Activated CD4-positive, alpha-beta memory T cell treated with anti-CD3 and anti-CD28 coated beads for 36 hours (primary cell): ENCODE measurements at regions not wholly inside any gene's neighbourhood (a gene's known extent, or its start where the extent isn't known, plus 50 kb on each side); places are given as distances from the start of the nearest gene placed in this dataset.

Experiments
- CTCF ChIA-PET: fragments of 350-600 bp; sonication (Branson Sonifier 250); formaldehyde crosslinking; loops from one replicate; lab custom pipeline; 2021; ENCODE audit warnings: antibody characterized with exemption, inconsistent platforms; lab: Charles Lee
- POLR2A ChIA-PET: fragments of 350-600 bp; sonication (Branson Sonifier 250); formaldehyde crosslinking; loops from one replicate; lab custom pipeline; 2021; ENCODE audit warnings: antibody characterized with exemption; lab: Charles Lee
- DNase-seq: peaks from one replicate; pipeline ENCODE4 v3.0.0-alpha.2; 2020
- H3K27ac Mint-ChIP-seq: one replicate; pipeline ENCODE4 v1.8.0; 2021; ENCODE audit warnings: mixed read lengths
- H3K27me3 Mint-ChIP-seq: one replicate; pipeline ENCODE4 v1.8.0; 2021; ENCODE audit warnings: mixed read lengths
- H3K36me3 Mint-ChIP-seq: one replicate; pipeline ENCODE4 v1.8.0; 2021; ENCODE audit warnings: mixed read lengths
- H3K4me1 Mint-ChIP-seq: one replicate; pipeline ENCODE4 v1.8.0; 2021; ENCODE audit warnings: low read depth, mixed read lengths
- H3K4me3 Mint-ChIP-seq: one replicate; pipeline ENCODE4 v1.8.0; 2021; ENCODE audit warnings: mild to moderate bottlenecking, mixed read lengths
- H3K9me3 Mint-ChIP-seq: one replicate; pipeline ENCODE4 v1.8.0; 2021; ENCODE audit warnings: mixed read lengths
- intact Hi-C: fragments of 100-400 bp; cut with micrococcal nuclease; formaldehyde crosslinking; loops from one replicate; pipeline ENCODE4 v1.15.1; 2023

GRCh38 chr12:5187136-5187535 lies 143.5 kb downstream of the KCNA5 start:
- no peak for DNase-seq
- intact Hi-C loops, result no loop called here
- CTCF ChIA-PET, result no interaction called here
- Mint-ChIP-seq H3K4me3 (no peak overlapping the region), H3K4me1 (no peaks in the 10 kb centered on the region), H3K27ac (no peak overlapping the region), H3K9me3 (no peaks in the 10 kb centered on the region), H3K27me3 (peaks cover 4% of the 10 kb centered on the region), H3K36me3 (no peaks in the 10 kb centered on the region)
- POLR2A ChIA-PET, result no interaction called here

- no peaks in the 10 kb centered on the region for H3K9me3 Mint-ChIP-seq
- no peak overlapping the region for H3K4me3 Mint-ChIP-seq
- no peak overlapping the region for H3K27ac Mint-ChIP-seq
- peaks cover 4% of the 10 kb centered on the region for H3K27me3 Mint-ChIP-seq
- H3K4me1 Mint-ChIP-seq, result no peaks in the 10 kb centered on the region
- H3K36me3 Mint-ChIP-seq, result no peaks in the 10 kb centered on the region
- intact Hi-C loops, result no loop called here
- POLR2A ChIA-PET, result no interaction called here
- CTCF ChIA-PET, result no interaction called here
- DNase-seq, result no peak
Observed at GRCh38 chr12:5188472-5188871, 144.8 kb downstream of the KCNA5 start.

GRCh38 chr12:5189173-5189572 lies 145.5 kb downstream of the KCNA5 start:
- Mint-ChIP-seq H3K36me3 (no peaks in the 10 kb centered on the region), H3K27ac (no peak overlapping the region), H3K9me3 (no peaks in the 10 kb centered on the region), H3K4me3 (no peak overlapping the region), H3K4me1 (no peaks in the 10 kb centered on the region), H3K27me3 (peaks cover 4% of the 10 kb centered on the region)
- intact Hi-C loops, result no loop called here
- DNase-seq, result no peak
- CTCF ChIA-PET, result no interaction called here
- POLR2A ChIA-PET, result no interaction called here

- Mint-ChIP-seq H3K27me3 (no peaks in the 10 kb centered on the region), H3K27ac (no peak overlapping the region), H3K4me3 (no peak overlapping the region), H3K9me3 (no peaks in the 10 kb centered on the region), H3K36me3 (no peaks in the 10 kb centered on the region), H3K4me1 (no peaks in the 10 kb centered on the region)
- ChIA-PET POLR2A (no interaction called here), CTCF (no interaction called here)
- intact Hi-C loops, result no loop called here
- DNase-seq, result no peak
Observed at GRCh38 chr12:5191803-5192538, 148.3 kb downstream of the KCNA5 start.

- Mint-ChIP-seq H3K27me3 (no peaks in the 10 kb centered on the region), H3K27ac (no peak overlapping the region), H3K36me3 (no peaks in the 10 kb centered on the region), H3K9me3 (no peaks in the 10 kb centered on the region), H3K4me3 (no peak overlapping the region), H3K4me1 (no peaks in the 10 kb centered on the region)
- intact Hi-C loops, result no loop called here
- CTCF ChIA-PET, result no interaction called here
- POLR2A ChIA-PET, result no interaction called here
- no peak for DNase-seq
Observed at GRCh38 chr12:5192726-5193125, 149.0 kb downstream of the KCNA5 start.

GRCh38 chr12:5194306-5194705 lies 150.6 kb downstream of the KCNA5 start:
- intact Hi-C loops, result no loop called here
- peaks cover 3% of the 10 kb centered on the region for H3K27me3 Mint-ChIP-seq
- no peak overlapping the region for H3K27ac Mint-ChIP-seq
- H3K4me1 Mint-ChIP-seq, result no peaks in the 10 kb centered on the region
- ChIA-PET CTCF (interaction anchor here (1.0 kb wide), 1 partner anchor 21 kb away, joined by 3 read pairs; no protein-coding TSS in a partner anchor), POLR2A (no interaction called here)
- no peaks in the 10 kb centered on the region for H3K9me3 Mint-ChIP-seq
- DNase-seq, result no peak
- H3K4me3 Mint-ChIP-seq, result no peak overlapping the region
- no peaks in the 10 kb centered on the region for H3K36me3 Mint-ChIP-seq

GRCh38 chr12:5195244-5195643 lies 151.6 kb downstream of the KCNA5 start:
- no peak overlapping the region for H3K27ac Mint-ChIP-seq
- ChIA-PET POLR2A (no interaction called here), CTCF (no interaction called here)
- peaks cover 10% of the 10 kb centered on the region for H3K27me3 Mint-ChIP-seq
- no peaks in the 10 kb centered on the region for H3K4me1 Mint-ChIP-seq
- intact Hi-C loops, result no loop called here
- no peak for DNase-seq
- no peaks in the 10 kb centered on the region for H3K9me3 Mint-ChIP-seq
- H3K4me3 Mint-ChIP-seq, result no peak overlapping the region
- H3K36me3 Mint-ChIP-seq, result no peaks in the 10 kb centered on the region

- Mint-ChIP-seq H3K27me3 (peaks cover 11% of the 10 kb centered on the region), H3K9me3 (no peaks in the 10 kb centered on the region), H3K27ac (no peak overlapping the region), H3K4me3 (no peak overlapping the region), H3K36me3 (no peaks in the 10 kb centered on the region), H3K4me1 (no peaks in the 10 kb centered on the region)
- intact Hi-C loops, result no loop called here
- POLR2A ChIA-PET, result no interaction called here
- CTCF ChIA-PET, result no interaction called here
- no peak for DNase-seq
Observed at GRCh38 chr12:5195691-5196090, 152.0 kb downstream of the KCNA5 start.

GRCh38 chr12:5197131-5197530 lies 153.5 kb downstream of the KCNA5 start:
- ChIA-PET POLR2A (no interaction called here), CTCF (interaction anchor here (1.1 kb wide), 1 partner anchor 12 kb away, joined by 3 read pairs; no protein-coding TSS in a partner anchor)
- peaks cover 16% of the 10 kb centered on the region for H3K27me3 Mint-ChIP-seq

GRCh38 chr12:5197656-5198055 lies 154.0 kb downstream of the KCNA5 start:
- DNase-seq, result no peak
- Mint-ChIP-seq H3K4me3 (no peak overlapping the region), H3K4me1 (no peaks in the 10 kb centered on the region), H3K36me3 (no peaks in the 10 kb centered on the region), H3K27me3 (peaks cover 16% of the 10 kb centered on the region), H3K27ac (no peak overlapping the region), H3K9me3 (no peaks in the 10 kb centered on the region)
- ChIA-PET POLR2A (no interaction called here), CTCF (no interaction called here)
- intact Hi-C loops, result no loop called here

More at GRCh38 chr12:5197131-5197530, 153.5 kb downstream of the KCNA5 start:
- Mint-ChIP-seq H3K4me3 (no peak overlapping the region), H3K9me3 (no peaks in the 10 kb centered on the region), H3K36me3 (no peaks in the 10 kb centered on the region), H3K4me1 (no peaks in the 10 kb centered on the region), H3K27ac (no peak overlapping the region)
- intact Hi-C loops, result no loop called here
- DNase-seq, result no peak

- no peak overlapping the region for H3K4me3 Mint-ChIP-seq
- ChIA-PET POLR2A (no interaction called here), CTCF (no interaction called here)
- H3K4me1 Mint-ChIP-seq, result no peaks in the 10 kb centered on the region
- H3K27ac Mint-ChIP-seq, result no peak overlapping the region
- peaks cover 16% of the 10 kb centered on the region for H3K27me3 Mint-ChIP-seq
- H3K36me3 Mint-ChIP-seq, result no peaks in the 10 kb centered on the region
- H3K9me3 Mint-ChIP-seq, result no peaks in the 10 kb centered on the region
- peak; percentile 43 for DNase-seq
- intact Hi-C loops, result no loop called here
Observed at GRCh38 chr12:5200278-5201087, 156.8 kb downstream of the KCNA5 start.

GRCh38 chr12:5201554-5202218 lies 158.0 kb downstream of the KCNA5 start:
- intact Hi-C loops, result no loop called here
- no peak overlapping the region for H3K27ac Mint-ChIP-seq
- no peak overlapping the region for H3K4me3 Mint-ChIP-seq
- DNase-seq, result no peak
- H3K9me3 Mint-ChIP-seq, result no peaks in the 10 kb centered on the region
- POLR2A ChIA-PET, result no interaction called here
- peaks cover 16% of the 10 kb centered on the region for H3K27me3 Mint-ChIP-seq
- H3K4me1 Mint-ChIP-seq, result no peaks in the 10 kb centered on the region
- no peaks in the 10 kb centered on the region for H3K36me3 Mint-ChIP-seq
- CTCF ChIA-PET, result no interaction called here
